RPMI8226 (cell line): ENCODE measurements at regions not wholly inside any gene's neighbourhood (a gene's known extent, or its start where the extent isn't known, plus 50 kb on each side); places are given as distances from the start of the nearest gene placed in this dataset.
"Not testable (repeated sequence)": the region's sequence is repeated elsewhere in the genome, so short reads cannot be mapped to it uniquely, and the experiment has no call there.

Experiments
- DNase-seq: peaks from one replicate; pipeline ENCODE4 v3.0.0-alpha.2; 2015

DNA sequence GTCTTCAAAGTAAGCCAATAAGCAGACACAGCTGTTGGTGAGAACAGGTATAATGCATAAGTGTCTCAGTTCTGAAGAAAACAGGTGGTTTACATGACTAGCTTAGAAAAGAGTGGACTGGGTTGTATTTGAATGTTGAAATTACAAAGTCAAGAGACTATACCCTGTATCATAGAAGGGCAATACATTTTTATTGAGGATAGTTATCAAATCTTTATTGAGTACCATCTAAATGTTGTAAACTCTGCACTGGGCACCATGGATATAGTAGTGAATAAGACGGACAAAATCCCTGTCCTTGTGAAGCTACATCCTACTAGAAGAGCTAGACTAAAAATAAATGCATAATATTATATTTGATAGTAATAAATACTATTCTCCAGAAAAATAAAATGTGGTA lies 88.5 kb upstream of the CDC42EP3 start:
- not testable (repeated sequence) for DNase-seq

DNA sequence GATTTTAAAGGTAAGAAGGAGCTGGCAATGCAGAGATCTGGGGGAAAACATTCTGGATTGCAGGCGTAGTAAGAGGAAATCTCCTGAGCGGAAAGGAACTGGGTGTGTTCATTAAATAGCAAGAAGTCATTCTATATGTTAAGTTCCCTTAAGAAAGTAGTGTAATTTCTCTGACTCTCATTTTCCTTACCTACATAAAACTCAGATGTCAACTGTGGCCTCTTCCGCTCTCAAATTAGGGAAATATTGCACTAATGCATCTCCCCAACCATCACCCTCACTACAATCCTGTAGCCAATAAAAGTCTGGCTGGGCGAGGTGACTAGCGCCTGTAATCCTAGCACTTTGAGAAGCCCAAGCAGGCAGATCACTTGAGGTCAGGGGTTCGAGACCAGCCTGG lies 89.0 kb upstream of the CDC42EP3 start:
- no peak for DNase-seq

DNA sequence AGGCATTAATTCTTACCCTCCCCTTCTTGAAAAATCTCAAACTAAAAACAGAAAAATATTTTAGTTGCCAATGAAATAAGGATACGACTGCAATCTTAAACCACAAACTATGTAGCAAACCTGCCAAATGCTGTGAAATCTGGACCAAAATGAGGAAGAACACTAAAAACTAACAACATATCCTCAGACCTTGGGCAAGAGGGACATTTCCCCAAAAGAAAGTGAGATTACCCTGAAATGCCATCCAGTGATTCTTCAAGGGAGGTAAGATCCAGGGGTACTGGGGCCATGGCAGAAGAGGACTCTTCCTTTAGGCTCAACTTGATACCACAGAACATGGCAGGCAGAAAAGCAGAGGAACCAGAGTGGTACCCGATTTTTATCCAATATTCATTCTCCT lies 90.8 kb upstream of the CDC42EP3 start:
- DNase-seq = not testable (repeated sequence)

DNA sequence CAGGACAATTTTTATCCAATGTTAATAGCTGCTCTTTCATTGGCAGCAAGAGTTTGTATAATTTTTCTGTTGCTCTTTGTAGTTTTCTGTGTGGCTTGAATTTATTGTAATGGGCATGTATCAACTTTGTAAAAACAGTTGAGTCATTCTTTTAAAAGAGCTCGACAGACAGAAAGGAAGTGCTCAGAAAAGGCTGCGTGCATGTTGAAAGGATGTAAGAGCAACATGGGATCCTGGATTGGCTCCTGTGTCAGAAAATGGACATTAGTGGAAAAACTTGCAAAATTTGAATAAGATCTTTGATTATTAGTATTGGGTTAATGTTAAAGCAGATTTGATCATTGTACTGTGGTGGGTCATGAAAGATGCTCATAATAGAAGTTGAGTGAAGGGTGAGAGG lies 93.3 kb upstream of the CDC42EP3 start:
- no peak for DNase-seq

DNA sequence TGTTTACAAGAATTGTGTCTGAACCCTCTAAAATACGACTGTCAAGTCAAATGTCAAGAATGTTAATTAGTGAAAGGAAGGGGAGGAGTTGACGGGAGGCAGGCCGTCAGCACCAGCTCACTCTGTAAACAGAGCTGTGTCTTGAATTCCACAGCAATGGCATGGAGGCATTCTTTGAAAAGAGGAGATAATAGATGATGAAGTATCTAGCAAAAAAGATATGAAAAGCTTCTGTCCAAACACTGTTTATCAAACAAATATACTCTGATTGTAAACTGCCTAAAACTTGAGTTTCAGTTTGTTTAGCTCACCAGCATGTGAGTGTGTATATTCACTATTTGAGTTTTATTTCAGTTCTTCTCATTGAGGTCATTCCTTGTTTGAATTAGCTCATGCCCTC lies 94.7 kb upstream of the CDC42EP3 start:
- no peak for DNase-seq

DNA sequence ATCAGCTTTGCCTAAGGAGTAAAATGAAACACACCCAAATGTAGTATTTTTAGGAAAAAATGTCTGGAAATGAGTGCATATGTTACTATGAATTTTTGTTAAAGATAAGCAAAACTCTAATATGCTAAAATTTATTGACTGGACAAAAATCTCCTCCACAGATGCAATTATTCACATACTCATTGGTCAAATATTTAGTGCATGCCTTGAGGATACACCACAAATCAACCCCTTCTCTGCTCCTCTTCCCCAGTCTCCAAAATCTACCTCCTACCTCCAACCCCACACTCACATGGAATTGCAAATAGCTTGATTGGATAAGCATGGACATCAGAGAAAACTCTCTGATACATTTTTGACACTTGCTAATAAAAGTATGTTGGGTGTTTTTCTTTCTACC lies 95.6 kb upstream of the CDC42EP3 start:
- DNase-seq = no peak

DNA sequence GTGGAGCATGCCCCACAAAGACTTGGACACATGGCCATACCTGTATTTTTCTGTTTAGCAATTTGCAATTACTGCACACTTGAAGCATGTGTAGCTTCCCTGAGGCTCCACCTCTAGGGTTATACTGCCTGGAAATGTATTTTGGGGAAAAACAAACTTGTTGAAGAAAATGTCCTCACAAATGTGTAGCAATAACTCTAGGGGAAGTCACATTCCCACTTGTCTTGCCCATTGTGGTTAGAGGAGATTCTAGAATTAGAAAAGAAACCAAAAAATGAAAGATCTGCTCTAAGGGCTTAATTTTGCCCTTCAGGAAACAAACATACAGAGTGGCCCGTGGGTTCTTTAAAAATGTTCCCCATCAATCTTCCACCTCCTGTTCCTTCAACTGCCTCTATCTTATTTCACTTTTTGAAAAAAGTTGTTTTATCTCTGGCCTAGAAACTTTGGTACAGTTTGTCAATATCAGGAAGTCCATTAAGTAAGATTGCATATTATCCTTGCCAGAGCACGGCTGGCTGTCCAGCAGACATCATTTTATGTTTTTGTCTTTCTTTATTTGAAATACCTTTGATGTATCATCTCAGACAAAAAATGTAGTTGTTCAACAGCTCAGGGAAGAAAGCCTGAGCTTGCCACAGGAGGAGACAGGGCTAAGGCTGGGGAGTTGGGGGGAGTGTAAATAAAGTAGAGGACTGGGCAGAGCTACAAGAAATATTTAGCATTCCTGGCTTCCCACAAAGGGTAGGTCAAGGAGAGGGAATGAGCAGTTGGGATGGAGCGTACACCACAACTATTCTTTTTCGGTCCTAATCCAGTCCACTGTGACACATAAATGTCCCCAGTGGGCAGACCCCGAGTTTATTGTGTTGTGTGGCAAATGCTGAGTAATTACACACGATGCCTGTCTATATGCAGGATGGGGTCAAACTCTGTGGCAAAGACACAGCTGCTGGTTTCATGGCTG lies 96.8 kb upstream of the CDC42EP3 start:
- DNase-seq = no peak

DNA sequence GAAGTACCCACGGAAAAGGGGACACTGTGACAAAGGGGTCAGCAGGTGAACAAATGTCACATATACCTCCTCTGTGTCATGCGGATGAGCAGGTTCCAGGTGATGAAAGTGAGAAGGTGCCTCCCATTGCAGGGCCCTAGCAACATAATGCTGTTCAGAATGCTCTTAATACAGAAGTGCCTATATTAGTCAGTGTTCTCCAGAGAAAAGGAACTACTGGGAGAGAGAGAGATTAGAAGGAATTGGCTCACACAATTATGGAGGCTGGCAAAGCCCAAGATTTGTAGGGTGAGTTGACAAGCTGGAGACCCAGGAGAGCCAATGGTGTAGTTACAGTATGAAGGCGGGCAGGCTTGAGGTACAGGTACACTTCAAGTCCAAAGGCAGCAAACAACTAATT lies 98.1 kb upstream of the CDC42EP3 start:
- no peak for DNase-seq

DNA sequence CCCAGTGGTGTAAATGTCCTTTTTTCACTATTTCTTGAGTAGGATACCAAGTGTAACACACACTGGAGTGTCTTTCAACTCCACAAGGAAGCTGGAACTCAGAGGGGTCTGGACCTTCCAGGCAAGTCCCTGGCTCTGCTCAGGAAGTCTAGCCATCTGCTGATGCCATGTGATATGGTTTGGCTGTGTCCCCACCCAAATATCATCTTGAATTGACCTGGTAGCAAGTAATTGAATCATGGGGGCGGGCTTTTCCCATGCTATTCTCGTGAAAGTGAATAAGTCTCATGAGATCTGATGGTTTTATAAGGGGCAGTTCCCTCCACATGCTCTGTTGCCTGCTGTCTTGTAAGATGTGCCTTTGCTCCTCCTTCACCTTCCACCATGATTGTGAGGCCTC lies 99.4 kb upstream of the CDC42EP3 start:
- no peak for DNase-seq

DNA sequence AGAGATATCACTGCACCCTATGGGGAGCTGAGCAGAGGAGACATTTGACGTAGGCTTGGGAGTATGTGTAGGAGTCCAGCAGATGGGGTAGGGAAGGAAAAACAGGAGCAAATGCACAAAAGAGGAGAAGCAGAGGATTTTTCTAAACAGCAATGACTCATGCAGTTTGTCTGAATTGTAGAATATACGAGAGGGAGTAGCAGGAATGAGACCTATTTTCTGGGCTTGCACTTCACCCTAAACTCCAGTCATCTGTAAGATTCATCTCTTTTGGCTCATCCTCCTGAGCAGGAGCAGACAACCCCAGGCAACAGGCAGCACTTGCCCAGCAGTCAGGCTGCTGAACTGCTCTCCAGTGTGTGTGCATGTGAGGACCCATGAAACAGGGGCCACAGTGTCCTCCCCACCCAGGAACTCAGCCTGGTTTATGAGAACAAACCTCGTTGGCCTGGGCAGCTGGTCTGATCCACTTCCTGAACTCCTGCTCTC lies 100.2 kb upstream of the CDC42EP3 start:
- DNase-seq = no peak

DNA sequence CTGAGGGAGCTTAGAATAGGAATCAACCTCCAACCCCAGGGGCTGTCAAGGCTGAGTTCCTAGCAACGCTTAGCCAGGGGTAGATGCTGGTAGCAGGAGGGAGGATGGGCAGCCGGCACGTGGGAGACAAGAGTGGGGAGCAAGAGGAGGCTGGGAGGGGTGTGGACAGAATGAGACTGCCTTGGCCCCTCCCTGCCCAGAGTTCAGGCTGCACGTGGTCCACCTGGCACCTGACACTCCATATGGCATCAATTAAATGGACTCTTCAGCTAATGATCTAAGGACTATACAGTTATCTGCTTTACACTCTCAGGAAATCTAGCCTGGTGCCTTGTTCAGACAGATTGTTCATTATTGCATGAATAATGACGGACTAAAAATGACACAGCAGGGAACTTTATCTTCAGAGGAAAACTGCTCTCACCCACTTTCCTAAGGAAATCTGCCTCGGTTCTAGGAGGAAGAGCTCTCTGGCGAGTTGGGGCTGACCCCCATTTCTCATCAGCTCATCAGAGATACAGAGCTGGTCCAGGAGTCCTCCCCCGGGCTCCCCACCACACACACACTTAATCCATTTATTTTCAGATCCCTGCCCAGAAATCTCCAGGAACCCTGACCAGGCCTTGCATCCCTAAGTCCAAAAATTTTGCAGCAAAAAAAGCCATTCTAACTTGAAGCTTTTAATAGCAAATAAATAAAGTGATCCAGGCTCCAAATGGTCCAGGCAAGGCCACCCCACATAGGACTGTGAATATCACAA lies 102.1 kb upstream of the CDC42EP3 start:
- no peak for DNase-seq

DNA sequence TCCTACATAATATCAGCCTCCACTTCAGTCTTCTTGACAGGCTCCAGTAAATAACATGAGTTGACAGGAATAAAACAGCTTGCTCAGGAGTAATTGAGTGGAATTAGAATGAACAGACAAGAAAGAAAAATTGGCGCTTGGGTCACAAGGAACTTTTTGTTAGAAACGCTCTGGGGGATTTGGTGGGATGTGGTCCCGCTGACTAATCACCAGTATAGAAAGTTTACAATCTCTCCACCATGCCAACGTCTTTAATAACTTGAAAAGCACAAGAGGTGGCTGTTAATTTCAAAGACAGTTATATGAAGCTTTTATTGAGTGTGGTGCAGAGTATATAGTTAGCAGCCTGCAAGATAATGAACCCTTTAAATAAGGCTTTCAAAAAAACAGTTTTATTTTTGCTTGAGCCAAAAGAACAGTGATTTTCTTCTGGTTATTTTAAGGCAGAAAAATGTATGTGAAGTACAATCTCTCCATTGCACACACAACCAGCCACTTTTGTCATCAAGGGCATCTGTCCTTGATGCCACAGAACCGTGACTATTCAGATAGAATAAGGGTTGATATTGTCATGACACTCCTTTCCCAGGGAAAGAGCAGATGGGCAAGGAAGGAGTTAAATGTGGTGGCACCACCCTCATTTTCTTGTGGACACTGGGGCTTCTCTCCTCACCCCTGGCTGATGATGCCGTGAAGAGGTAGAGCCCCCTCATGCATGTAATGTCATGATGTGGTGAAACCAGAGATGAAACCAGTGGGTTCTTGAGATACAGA lies 102.9 kb upstream of the CDC42EP3 start:
- DNase-seq = not testable (repeated sequence)

DNA sequence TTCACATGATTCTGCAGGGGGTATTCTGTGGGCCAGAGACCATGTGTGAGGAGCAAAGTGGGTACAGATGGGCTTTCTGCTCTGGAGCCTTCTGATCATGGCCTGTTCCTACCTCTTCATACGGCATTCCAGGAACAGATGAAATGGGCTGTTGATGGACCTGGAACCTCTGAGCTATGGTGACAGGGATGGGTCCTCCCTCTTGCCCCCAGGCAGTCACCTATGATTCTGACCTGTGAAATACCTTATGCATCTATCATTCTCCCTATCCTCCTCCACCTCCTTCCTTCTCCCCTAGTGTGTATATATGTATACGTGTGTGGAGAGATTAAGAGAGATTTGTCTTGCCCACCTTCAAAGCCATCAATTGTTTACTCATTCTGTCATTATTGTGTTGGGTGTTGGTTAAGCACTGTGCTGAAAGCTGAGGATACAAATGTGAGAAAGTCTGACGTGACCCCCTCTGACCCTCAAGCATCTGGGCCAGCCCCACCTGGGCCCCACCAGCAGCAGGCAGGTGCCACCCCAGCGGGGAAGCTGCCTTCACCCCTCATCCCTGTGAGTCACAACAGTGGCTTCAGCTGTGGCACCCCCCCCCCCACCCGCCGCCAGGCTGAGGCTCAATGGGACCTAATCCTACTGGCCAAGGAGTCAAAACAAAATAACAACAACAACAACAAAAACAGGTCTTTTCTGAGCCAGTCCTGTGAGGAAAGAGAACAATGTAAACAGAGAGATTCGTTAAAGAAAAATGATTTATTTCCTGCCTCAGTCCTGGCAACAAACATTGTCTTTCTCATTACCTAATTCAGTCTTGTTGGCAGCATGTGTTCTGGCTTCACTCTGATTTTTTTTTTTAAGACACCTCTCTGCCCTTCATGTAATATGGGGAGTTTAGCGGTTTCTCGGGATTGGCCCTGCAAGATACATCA lies 103.8 kb upstream of the CDC42EP3 start:
- DNase-seq = no peak

DNA sequence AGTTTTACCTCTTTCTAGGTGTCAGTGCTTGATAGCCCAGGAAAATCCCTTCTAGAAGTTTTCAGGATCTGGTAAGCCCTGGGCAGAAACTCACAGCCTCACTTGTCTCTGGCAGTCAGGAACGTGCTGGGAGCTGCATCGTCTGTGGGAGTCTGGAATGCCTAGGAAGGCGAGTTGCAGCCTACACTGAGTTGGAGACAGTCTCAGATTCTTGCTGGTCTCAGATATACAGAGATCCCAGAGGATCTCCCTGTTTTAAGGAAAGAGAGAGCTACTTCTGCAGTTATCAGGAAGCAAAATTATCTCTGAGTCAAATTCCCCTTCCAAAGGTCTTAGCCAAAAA lies 104.4 kb upstream of the CDC42EP3 start:
- no peak for DNase-seq

DNA sequence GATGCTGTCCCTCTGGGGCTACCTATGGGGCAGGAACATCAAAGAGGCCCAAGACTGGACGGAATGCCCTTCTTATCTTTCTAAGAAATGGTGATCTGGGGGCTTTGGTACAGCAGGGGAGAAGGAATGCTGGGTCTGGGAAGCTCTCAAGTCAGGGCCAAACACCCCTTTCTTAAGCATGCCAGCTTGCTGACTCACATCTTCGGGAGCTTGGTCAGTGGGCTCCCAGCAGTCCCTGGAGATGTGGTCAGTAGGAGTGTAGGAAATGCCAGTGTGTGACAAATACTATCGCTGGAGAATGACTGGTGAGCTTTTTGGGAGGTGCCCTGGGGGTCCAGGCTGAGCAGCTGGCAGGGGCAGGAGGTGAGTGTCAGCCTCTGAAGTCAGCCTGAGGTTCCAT lies 105.0 kb upstream of the CDC42EP3 start:
- DNase-seq = no peak

DNA sequence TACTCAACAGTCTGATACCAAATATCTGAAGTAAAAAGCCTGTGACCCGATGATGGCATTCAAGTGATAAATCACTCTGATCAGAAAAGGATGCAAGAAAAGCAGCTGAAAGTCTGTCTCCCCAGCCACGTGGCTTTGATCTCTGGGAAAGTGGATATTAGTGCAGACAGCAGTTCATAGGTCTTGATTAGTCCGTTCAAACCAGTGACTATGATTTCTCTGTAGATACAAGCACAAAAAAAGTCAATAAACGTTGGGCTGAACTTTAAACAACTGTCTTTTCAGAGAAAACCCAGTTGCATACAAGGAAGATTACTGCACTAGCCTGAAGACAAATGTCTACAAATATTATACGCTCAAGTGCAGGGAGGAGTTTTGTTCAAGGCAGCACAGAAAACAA lies 107.7 kb upstream of the CDC42EP3 start:
- no peak for DNase-seq

DNA sequence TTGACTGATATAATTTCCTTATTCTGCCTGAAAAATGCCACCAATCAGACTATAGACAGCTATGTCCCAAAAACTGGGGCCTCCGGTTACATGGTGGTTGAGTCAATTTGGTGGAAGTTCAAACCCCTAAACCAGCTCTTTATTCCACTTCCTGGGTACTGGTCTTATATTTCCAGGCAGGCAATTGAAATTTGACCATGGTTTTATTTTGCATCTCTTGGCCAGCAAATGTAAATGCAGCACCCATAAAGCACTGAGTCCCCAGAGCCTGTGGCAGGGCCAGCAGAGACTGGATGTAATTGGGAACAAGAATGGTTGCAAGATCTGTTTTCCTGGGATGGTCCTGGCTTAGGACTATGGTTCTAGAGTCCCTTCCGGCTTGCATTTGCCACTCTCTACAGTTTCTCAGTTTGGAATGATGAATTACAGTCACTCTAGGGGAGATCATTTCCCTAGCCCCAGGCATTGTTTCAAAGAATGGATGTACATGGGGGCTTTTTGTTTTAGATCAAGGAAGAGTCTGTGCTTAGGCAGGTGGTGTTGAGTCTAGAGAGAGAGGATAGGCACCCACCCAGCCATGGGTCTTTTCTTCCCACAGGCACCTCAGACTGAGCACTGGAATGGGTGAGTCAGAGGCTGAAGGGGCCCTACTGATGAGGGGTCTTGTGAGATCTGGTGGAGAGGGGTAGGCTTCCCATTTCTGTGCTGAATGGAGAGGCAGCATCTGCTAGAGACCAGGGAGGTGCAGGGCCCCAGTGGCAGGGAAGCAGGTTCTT lies 108.4 kb upstream of the CDC42EP3 start:
- DNase-seq = no peak

DNA sequence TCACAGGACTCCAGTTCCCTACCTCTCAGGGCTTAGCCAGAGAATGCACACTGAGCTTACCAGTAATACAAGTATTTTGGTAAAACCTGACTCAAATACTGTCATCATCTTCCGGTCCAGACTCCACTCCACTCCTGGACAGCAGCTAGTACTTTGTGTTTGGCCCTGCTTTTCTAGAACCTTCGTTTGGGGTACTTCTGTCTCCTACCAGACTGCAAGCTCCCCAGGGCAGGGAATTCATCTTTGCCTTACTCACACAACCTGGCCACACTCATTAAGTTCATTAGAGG lies 108.9 kb upstream of the CDC42EP3 start:
- no peak for DNase-seq

DNA sequence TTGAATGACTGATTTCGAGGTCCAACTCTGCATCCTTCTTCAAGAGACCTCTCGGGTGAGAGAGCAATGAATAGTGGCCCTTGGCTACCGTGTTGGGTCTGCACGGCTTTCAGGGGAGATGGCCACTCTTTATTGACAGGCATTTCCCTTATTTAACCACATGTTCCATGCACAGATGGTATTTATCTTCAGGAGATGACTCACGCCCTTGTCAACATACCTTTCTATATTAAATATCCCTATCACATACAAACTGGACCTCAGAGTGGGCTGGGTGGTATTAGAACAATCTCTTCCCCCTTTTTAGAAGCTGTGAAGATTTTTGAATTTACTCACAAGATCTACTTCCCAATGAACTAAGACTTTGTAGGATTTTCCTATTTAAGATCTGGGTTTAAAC lies 109.6 kb upstream of the CDC42EP3 start:
- DNase-seq = no peak

DNA sequence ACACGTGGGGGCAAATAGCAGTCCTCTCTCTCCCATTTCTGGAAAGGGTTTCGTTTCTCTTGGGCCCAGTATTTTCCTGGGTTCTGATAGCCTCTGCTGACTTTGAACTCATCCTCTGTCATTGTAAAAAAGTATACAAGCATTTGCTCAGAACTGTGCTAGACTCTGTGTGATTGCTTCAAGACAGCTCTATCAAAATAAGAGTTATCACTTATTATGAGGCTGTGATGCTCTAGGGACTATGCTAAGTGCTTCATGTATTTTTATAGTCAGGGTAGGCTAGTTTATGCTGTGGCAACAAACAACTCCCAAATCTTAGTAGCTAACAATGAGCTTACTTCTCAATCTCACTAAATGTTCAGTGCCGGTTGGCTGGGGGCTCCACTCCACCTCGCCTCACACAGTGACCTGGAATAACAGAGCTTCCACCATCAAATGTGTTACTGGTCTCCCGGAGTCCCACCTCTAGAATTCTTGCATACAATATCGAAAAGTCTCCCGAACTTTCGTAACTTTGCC lies 110.8 kb upstream of the CDC42EP3 start:
- no peak for DNase-seq

DNA sequence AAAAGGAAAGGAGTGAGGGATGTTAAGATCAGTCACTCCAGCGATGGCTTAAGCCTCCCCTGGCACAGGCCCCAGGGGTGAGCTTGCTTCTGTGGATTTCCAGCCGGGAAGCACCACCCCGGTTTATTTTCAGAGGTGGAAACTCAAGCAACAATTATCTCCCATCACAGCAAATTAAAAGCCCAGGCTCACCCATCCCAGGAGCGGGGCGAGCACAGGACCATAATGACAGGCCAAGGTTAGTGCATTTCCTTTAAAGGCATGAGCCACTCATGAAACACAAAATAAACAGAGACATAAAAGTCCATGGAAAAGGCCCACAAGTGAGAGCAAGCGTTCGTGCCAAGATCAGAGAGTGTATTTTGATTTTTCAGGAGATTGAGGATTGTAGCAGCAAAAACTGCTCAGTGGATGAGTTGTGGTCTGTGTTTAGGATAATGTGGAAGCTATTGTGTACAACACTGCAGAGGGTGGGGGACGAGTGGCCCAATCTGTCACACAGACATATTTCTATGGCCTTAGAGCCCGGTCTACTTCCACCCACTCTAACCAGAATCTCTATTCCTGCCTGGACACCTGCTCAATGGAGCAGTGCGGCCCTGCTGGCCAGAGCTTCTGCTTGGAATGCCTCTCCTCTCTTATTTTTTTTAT lies 111.4 kb upstream of the CDC42EP3 start:
- DNase-seq = no peak
